Body of pancreas (tissue), 4 donors: ENCODE measurements at regions not wholly inside any gene's neighbourhood (a gene's known extent, or its start where the extent isn't known, plus 50 kb on each side); places are given as distances from the start of the nearest gene placed in this dataset.

ENCODE experiments used
- ATAC-seq: fragments of 150-250 bp; one replicate; pipeline ENCODE4 v1.9.1; 2016
- DNase-seq, 4 donors: peaks; one replicate each; pipeline ENCODE4 v3.0.0-alpha.2; 2019
- H3K27ac ChIP-seq, 4 donors: fragments of 200-600 bp; sonication (generic); 1 replicate in 3 of 4; 2 replicates in 1 of 4; pipeline versions ENCODE4 v1.5.1 to v1.6.1; 2016 to 2019; ENCODE audit warnings: mild to moderate bottlenecking in 1 of 4, mixed read lengths in 1 of 4, moderate library complexity in 1 of 4
- H3K27me3 ChIP-seq, 2 donors: fragments of 200-600 bp; sonication (generic); one replicate each; pipeline ENCODE4 v1.6.0; 2016; ENCODE audit warnings: mild to moderate bottlenecking in 1 of 2
- H3K36me3 ChIP-seq, 2 donors: fragments of 200-600 bp; sonication (generic); replicated peaks in 1 of 2; 2 replicates each; pipeline ENCODE4 v1.5.1; 2016; ENCODE audit warnings: low read depth in 2 of 2; ENCODE audit not compliant: insufficient read depth in 1 of 2
- H3K4me1 ChIP-seq: fragments of 200-600 bp; sonication (generic); one replicate; pipeline ENCODE4 v1.6.0; 2016
- H3K4me3 ChIP-seq, 2 donors: fragments of 200-600 bp; sonication (generic); 1 replicate in 1 of 2; 2 replicates in 1 of 2; pipeline ENCODE4 v1.5.1; 2016 to 2019
- H3K9me3 ChIP-seq, 3 donors: fragments of 200-600 bp; sonication (generic); 1 replicate in 2 of 3; 2 replicates in 1 of 3; pipeline ENCODE4 v1.5.1; 2016
- POLR2A ChIP-seq, 3 donors: fragments of 450-650 bp; IDR thresholded peaks; one replicate each; pipeline ENCODE4 v1.6.1; 2016; ENCODE audit warnings: antibody characterized with exemption in 3 of 3, mild to moderate bottlenecking in 2 of 3
- WGBS, 2 donors: methylation state at CpG; one replicate each; pipeline ENCODE4 v1.1.5; 2017; 5-methylcytosine and 5-hydroxymethylcytosine counted together
- intact Hi-C: fragments of 100-400 bp; cut with DNase I; formaldehyde crosslinking; loops from one replicate; pipeline ENCODE4 v1.15.1; 2023
- TF ChIP-seq, protein P1 (sequence below), 7 experiments: fragments of 450-650 bp in 4 of 7; fragments of 200-600 bp in 3 of 7; sonication (generic) in 3 of 7; IDR thresholded peaks; one replicate each; pipeline ENCODE4 v1.5.1; 2016 to 2019; ENCODE audit warnings: antibody characterized with exemption in 7 of 7

DNA sequence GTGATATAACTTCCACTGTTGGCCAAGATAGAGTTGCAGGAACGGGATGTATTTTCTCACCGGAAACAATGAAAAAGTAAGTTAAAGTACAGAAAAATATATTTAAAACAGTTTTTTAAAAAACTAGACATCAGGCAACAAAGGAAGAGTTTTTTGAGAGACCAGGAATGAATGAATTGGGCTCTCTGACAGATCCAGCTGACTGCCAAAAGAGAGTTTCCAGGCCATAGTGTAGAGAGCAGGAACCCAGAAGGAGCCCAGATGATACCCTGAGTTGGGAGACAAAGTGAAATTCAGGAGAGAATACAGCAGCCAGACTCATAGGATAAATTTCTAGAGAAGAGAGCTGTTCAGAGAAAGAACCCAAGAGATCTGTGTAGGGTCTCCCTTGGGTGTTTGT, 362.6 kb upstream of the SMIM21 start:
- TF ChIP-seq, protein P1, sequence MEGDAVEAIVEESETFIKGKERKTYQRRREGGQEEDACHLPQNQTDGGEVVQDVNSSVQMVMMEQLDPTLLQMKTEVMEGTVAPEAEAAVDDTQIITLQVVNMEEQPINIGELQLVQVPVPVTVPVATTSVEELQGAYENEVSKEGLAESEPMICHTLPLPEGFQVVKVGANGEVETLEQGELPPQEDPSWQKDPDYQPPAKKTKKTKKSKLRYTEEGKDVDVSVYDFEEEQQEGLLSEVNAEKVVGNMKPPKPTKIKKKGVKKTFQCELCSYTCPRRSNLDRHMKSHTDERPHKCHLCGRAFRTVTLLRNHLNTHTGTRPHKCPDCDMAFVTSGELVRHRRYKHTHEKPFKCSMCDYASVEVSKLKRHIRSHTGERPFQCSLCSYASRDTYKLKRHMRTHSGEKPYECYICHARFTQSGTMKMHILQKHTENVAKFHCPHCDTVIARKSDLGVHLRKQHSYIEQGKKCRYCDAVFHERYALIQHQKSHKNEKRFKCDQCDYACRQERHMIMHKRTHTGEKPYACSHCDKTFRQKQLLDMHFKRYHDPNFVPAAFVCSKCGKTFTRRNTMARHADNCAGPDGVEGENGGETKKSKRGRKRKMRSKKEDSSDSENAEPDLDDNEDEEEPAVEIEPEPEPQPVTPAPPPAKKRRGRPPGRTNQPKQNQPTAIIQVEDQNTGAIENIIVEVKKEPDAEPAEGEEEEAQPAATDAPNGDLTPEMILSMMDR (IDR thresholded peaks at IDR 0.05): no peak
- TF ChIP-seq POLR2A (IDR thresholded peaks at IDR 0.05): no peak
- no peak overlapping the region for H3K4me3 ChIP-seq
- H3K27ac ChIP-seq: no peak overlapping the region
- intact Hi-C loops: no loop called here
- H3K4me1 ChIP-seq: no peaks in the 10 kb centered on the region
- no peaks in the 10 kb centered on the region for H3K27me3 ChIP-seq
- ATAC-seq (no peak), DNase-seq (no peak)
- no peaks in the 10 kb centered on the region for H3K9me3 ChIP-seq
- no peaks in the 10 kb centered on the region for H3K36me3 ChIP-seq
- 63 to 66% methylated on average over 2 of the region's 2 CpGs for WGBS, 2 donors

DNA sequence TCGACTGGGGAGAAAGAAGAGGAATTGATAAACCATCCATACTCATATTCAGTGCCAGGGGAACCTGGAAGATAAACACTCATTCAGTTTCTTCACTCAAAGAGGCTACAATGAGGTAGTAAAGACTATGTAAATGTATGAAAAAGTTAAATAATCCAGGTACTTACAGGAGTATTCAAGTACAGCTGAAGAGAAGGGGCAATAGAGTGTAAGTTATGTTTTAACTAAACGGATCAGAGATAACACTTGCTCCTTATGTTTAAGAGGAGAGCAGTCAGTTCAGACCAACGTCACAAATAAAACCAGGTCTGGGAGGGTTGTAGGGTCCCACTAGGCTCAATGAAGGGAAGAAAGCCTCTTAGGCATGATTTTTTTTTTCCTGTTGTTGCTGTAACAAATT, 358.3 kb upstream of the SMIM21 start:
- no peak overlapping the region for H3K27ac ChIP-seq
- H3K36me3 ChIP-seq: no peaks in the 10 kb centered on the region
- no peaks in the 10 kb centered on the region for H3K9me3 ChIP-seq
- intact Hi-C loops: no loop called here
- no peak for ATAC-seq
- no peak for TF ChIP-seq POLR2A (IDR thresholded peaks at IDR 0.05)
- TF ChIP-seq, protein P1 (IDR thresholded peaks at IDR 0.05): no peak
- no peaks in the 10 kb centered on the region for H3K4me1 ChIP-seq
- no peak for DNase-seq
- 29 to 36% methylated on average over 3 of the region's 3 CpGs for WGBS, 2 donors
- no peaks in the 10 kb centered on the region for H3K27me3 ChIP-seq
- no peak overlapping the region for H3K4me3 ChIP-seq

DNA sequence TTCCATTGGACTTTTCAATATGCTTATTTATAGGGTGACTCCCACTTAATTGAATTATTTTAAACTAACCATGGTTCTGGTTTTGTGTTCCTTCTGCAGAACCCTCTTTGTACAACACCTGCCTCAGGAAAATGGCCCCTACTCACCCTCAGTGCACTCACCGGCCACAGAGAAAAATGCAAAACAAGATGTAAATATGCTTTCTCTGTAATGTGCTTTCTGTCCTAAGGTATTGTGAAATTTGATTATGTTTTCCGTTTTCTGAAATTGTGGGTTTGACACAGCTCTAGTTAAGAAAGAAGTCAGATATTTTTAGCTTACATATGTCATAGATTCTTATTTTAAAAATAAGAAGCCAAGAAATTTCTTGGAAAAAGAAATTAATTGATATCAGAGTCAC, 357.7 kb upstream of the SMIM21 start:
- WGBS, 2 donors: 40 to 73% methylated on average over 2 of the region's 2 CpGs
- H3K27me3 ChIP-seq: no peaks in the 10 kb centered on the region

DNA sequence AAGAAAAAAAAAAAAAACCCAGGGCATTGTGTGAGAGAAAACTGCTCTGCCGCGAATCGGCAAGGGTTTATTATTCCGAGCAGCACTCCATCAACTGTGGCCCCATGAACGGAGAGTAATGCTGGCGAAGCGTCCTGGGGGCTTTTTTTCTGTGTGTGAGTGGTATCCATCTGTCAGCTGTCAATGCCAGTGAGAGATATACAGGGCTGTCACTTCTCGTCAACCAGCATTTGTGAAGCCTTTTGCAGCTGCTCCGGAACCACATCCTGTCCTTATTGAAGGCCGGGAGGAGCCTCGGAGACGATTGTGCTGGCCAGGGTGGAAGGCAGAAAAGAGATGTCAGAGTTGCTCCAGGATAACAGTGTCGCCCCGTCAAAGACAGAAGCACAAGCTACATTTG, 356.9 kb upstream of the SMIM21 start:
- no peak overlapping the region for H3K27ac ChIP-seq
- DNase-seq (no peak), ATAC-seq (no peak)
- intact Hi-C loops: no loop called here
- H3K36me3 ChIP-seq: no peaks in the 10 kb centered on the region
- no peaks in the 10 kb centered on the region for H3K27me3 ChIP-seq
- 41 to 60% methylated on average over 14 of the region's 14 CpGs for WGBS, 2 donors
- TF ChIP-seq POLR2A (IDR thresholded peaks at IDR 0.05): no peak
- TF ChIP-seq, protein P1 (IDR thresholded peaks at IDR 0.05): no peak
- H3K4me3 ChIP-seq: no peak overlapping the region
- H3K9me3 ChIP-seq: no peaks in the 10 kb centered on the region
- H3K4me1 ChIP-seq: no peaks in the 10 kb centered on the region

More for the DNA sequence above, 357.7 kb upstream of the SMIM21 start:
- no peaks in the 10 kb centered on the region for H3K4me1 ChIP-seq
- H3K36me3 ChIP-seq: no peaks in the 10 kb centered on the region
- ATAC-seq (no peak), DNase-seq (no peak)
- no peak overlapping the region for H3K4me3 ChIP-seq
- intact Hi-C loops: no loop called here
- TF ChIP-seq, protein P1 (IDR thresholded peaks at IDR 0.05): no peak
- TF ChIP-seq POLR2A (IDR thresholded peaks at IDR 0.05): no peak
- no peak overlapping the region for H3K27ac ChIP-seq
- H3K9me3 ChIP-seq: no peaks in the 10 kb centered on the region

DNA sequence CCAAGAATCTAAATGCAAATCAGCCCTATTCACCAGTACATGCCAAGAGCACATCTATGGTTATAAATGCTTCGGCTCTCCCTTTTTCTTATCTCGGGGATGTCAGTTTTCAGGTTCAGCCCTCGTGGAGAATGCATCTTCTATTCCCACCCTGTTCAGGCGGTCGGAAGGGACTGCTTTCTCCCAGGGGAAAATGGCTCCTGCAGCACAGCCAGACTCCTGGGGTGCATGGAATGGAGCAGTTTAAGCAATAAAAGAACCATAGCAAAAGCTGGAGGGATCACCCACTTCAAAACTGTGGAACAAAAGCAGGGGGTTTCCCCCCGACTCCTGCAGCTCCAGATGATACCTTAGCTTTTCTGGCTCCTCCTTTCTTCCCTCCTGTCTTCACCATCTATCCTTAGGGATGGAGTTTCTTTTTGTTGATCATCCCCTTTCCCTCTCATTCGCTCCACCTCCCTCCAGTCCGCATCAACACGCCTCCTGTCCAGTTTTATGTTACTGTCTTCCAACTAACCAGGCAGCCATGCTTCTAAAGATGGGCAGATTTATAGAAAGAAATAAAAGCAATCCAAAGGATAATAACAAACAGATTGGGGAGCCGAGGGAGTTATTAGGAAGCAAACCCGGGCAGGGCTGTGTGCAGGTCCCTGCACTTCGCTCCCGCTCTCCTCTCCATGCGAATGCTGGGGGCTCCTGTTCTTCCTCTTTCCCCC, 356.2 kb upstream of the SMIM21 start:
- H3K36me3 ChIP-seq: no peaks in the 10 kb centered on the region
- no peaks in the 10 kb centered on the region for H3K27me3 ChIP-seq
- H3K4me1 ChIP-seq: no peaks in the 10 kb centered on the region
- no peak overlapping the region for H3K4me3 ChIP-seq
- ATAC-seq: no peak
- TF ChIP-seq, protein P1 (IDR thresholded peaks at IDR 0.05): no peak
- no peak for TF ChIP-seq POLR2A (IDR thresholded peaks at IDR 0.05)
- no peaks in the 10 kb centered on the region for H3K9me3 ChIP-seq
- no peak for DNase-seq
- no peak overlapping the region for H3K27ac ChIP-seq
- intact Hi-C loops: no loop called here
- WGBS, 2 donors: 67 to 72% methylated on average over 14 of the region's 14 CpGs
